ENCODE measurements at regions not wholly inside any gene's neighbourhood (a gene's known extent, or its start where the extent isn't known, plus 50 kb on each side); places are given as distances from the start of the nearest gene placed in this dataset.

DNA sequence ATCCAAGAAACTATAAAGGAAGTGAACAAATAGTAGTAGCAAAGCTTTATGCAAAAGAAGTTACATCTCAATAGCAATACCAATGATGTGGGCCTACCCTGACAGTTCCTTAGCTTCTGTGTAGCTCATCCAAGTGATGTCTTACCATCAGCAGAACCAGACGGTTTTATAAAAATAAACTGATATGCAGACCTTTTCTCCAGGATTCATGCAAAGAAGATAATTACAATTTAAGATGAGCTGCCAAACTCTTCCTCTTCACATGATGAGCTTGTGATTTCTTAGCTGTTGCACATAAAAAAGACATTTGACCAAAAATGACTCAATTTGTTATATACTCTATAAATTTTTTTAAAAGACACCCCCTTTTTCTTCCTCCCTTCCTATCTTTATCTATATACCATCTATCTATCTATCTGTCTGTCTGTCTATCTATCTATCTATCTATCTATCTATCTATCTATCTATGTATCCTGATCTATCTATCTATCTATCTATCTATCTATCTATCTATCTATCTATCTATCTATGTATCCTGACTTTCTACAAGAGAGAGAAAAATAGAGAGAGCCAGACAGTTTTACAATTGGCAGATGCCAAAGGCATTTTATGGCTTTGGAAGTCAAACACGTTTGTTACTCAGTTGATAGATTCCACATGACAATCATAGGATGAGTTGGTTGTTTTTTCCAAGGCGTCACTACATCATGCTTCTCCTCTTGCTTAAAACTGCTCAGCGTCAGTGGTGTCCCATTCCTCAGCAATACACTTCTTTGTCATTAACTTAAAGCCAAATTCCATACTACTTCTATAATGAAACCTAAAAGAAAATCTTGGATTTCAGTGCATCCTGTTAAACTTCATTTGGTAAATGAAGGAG, 65.9 kb upstream of the ACTR3 start (continued):
- TF ChIP-seq, protein P1, sequence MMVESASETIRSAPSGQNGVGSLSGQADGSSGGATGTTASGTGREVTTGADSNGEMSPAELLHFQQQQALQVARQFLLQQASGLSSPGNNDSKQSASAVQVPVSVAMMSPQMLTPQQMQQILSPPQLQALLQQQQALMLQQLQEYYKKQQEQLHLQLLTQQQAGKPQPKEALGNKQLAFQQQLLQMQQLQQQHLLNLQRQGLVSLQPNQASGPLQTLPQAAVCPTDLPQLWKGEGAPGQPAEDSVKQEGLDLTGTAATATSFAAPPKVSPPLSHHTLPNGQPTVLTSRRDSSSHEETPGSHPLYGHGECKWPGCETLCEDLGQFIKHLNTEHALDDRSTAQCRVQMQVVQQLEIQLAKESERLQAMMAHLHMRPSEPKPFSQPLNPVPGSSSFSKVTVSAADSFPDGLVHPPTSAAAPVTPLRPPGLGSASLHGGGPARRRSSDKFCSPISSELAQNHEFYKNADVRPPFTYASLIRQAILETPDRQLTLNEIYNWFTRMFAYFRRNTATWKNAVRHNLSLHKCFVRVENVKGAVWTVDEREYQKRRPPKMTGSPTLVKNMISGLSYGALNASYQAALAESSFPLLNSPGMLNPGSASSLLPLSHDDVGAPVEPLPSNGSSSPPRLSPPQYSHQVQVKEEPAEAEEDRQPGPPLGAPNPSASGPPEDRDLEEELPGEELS (CRISPR knock-in tag; IDR thresholded peaks at IDR 0.05) = no peak
- TF ChIP-seq ZNF644 (CRISPR knock-in tag; IDR thresholded peaks at IDR 0.05; ENCODE audit: low read depth) = no peak

DNA sequence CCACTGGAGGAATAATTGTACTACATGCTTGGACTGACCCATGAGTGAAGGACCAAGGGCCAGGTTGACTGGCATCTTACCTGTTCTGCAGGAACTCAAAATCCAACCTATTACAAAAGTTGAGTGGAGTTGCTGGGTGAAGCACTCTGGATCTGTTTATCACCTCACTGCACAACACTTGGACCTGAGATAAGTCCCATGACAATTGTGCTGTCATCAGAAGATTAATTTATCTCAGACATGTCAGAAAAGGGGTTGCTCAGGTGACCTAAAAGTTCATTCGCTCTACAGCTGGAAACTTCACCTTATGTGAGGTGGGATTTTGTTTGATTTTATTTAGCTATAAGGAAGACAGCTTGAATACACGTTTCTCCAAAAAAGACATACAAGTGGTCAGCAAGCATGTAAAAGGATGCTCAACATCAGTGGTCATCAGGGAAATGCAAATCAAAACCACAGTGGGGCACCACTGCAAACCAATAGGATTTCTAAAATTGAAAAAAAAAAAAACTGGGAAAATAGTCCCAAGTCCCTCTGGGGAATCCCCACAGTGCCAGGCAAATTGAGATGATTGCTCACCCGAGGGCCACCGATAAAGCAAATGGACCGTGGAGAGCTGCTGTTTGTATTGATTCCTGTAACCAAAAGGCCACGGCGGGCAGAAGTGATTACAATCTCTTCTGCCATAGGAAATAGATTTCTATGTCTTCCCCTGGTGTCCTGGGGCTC, 65.8 kb upstream of the SLC35F5 start:
- ChIA-PET POLR2A (no interaction called here), CTCF (ENCODE audit: low intra/inter-chr PET ratio, low total read pairs) (no interaction called here)
- Histone ChIP-seq H3K9me3 (ENCODE audit: low read length) (no peaks in the 10 kb centered on the region), H3K4me2 (ENCODE audit: low read depth, low read length) (no peak overlapping the region), H3K27ac (ENCODE audit: extremely low read length, insufficient read depth, low read length) (no peak overlapping the region), H4K20me1 (ENCODE audit: insufficient read depth, low read length) (no peaks in the 10 kb centered on the region), H2AFZ (ENCODE audit: low read length) (no peak overlapping the region), H3K36me3 (replicated peaks in 1 of 2; ENCODE audit: control insufficient read depth in 1 of 2, insufficient read depth in 2 of 2, low read length in 2 of 2) (no peaks in the 10 kb centered on the region), H3K9ac (ENCODE audit: insufficient read depth, low read depth, low read length) (no peak overlapping the region), H3K4me3 (replicated peaks in 1 of 3; ENCODE audit: insufficient read depth in 1 of 3, low read depth in 2 of 3, low read length in 3 of 3) (no peak overlapping the region), H3K4me1 (ENCODE audit: insufficient read depth, low read length) (peaks cover 36% of the 10 kb centered on the region), H3K79me2 (ENCODE audit: insufficient read depth, low read length) (no peaks in the 10 kb centered on the region), H3K27me3 (ENCODE audit: control insufficient read depth in 1 of 2, insufficient read depth in 2 of 2, low read length in 2 of 2) (no peaks in the 10 kb centered on the region; a peak in 1 of 5 replicates)
- 38% methylated on average over 7 of the region's 7 CpGs for WGBS (ENCODE audit: low lambda C conversion rate)
- in situ Hi-C loops (cut with HindIII; ENCODE audit: extremely low pct_ligation_motif_present, low pct_unique_long_range_greater_than_20kb) = no loop called here
- intact Hi-C loops (cut with micrococcal nuclease; ENCODE audit: unreplicated experiment) = no loop called here
- DNase-seq (ENCODE audit: low spot score) = no peak
- BruUV-seq (replicated peaks) = no TSS peak
- no peak for FAIRE-seq
- no peak for TF ChIP-seq TP53 (CRISPR knock-in tag; conservative IDR thresholded peaks at IDR 0.05)
- TF ChIP-seq ZNF207 (IDR thresholded peaks at IDR 0.05; ENCODE audit: borderline replicate concordance) = no peak
- no peak for TF ChIP-seq ZNF724P (CRISPR knock-in tag; IDR thresholded peaks at IDR 0.05; ENCODE audit: borderline replicate concordance)
- no peak for TF ChIP-seq ZNF430 (CRISPR knock-in tag; IDR thresholded peaks at IDR 0.05)
- TF ChIP-seq, protein P2, sequence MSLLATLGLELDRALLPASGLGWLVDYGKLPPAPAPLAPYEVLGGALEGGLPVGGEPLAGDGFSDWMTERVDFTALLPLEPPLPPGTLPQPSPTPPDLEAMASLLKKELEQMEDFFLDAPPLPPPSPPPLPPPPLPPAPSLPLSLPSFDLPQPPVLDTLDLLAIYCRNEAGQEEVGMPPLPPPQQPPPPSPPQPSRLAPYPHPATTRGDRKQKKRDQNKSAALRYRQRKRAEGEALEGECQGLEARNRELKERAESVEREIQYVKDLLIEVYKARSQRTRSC (CRISPR knock-in tag; IDR thresholded peaks at IDR 0.05; ENCODE audit: low read depth) = no peak
- no peak for ATAC-seq
